ENCODE measurements at regions not wholly inside any gene's neighbourhood (a gene's known extent, or its start where the extent isn't known, plus 50 kb on each side); places are given as distances from the start of the nearest gene placed in this dataset.

- peak; percentile 60; the same call in 1 of the 2 replicates for TF ChIP-seq ZNF737 (CRISPR knock-in tag; IDR thresholded peaks at IDR 0.05; ENCODE audit: borderline replicate concordance)
- TF ChIP-seq, protein P1, sequence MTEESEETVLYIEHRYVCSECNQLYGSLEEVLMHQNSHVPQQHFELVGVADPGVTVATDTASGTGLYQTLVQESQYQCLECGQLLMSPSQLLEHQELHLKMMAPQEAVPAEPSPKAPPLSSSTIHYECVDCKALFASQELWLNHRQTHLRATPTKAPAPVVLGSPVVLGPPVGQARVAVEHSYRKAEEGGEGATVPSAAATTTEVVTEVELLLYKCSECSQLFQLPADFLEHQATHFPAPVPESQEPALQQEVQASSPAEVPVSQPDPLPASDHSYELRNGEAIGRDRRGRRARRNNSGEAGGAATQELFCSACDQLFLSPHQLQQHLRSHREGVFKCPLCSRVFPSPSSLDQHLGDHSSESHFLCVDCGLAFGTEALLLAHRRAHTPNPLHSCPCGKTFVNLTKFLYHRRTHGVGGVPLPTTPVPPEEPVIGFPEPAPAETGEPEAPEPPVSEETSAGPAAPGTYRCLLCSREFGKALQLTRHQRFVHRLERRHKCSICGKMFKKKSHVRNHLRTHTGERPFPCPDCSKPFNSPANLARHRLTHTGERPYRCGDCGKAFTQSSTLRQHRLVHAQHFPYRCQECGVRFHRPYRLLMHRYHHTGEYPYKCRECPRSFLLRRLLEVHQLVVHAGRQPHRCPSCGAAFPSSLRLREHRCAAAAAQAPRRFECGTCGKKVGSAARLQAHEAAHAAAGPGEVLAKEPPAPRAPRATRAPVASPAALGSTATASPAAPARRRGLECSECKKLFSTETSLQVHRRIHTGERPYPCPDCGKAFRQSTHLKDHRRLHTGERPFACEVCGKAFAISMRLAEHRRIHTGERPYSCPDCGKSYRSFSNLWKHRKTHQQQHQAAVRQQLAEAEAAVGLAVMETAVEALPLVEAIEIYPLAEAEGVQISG (CRISPR knock-in tag; IDR thresholded peaks at IDR 0.05) = peak; percentile 57; the same call in 1 of the 2 replicates
- TF ChIP-seq DPF2 (CRISPR knock-in tag; IDR thresholded peaks at IDR 0.05; ENCODE audit: borderline replicate concordance, low read depth) = peak; percentile 78; the same call in 1 of the 2 replicates
- TF ChIP-seq, protein P2, sequence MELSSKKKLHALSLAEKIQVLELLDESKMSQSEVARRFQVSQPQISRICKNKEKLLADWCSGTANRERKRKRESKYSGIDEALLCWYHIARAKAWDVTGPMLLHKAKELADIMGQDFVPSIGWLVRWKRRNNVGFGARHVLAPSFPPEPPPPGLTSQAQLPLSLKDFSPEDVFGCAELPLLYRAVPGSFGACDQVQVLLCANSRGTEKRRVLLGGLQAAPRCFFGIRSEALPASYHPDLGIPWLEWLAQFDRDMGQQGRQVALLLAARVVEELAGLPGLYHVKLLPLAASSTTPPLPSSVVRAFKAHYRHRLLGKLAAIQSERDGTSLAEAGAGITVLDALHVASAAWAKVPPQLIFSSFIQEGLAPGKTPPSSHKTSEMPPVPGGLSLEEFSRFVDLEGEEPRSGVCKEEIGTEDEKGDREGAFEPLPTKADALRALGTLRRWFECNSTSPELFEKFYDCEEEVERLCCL (CRISPR knock-in tag; IDR thresholded peaks at IDR 0.05; ENCODE audit: borderline replicate concordance) = no peak
- no peak for TF ChIP-seq TBP (CRISPR knock-in tag; IDR thresholded peaks at IDR 0.05)
- TF ChIP-seq PATZ1 (CRISPR knock-in tag; IDR thresholded peaks at IDR 0.05) = peak; percentile 74
- TF ChIP-seq, protein P3, sequence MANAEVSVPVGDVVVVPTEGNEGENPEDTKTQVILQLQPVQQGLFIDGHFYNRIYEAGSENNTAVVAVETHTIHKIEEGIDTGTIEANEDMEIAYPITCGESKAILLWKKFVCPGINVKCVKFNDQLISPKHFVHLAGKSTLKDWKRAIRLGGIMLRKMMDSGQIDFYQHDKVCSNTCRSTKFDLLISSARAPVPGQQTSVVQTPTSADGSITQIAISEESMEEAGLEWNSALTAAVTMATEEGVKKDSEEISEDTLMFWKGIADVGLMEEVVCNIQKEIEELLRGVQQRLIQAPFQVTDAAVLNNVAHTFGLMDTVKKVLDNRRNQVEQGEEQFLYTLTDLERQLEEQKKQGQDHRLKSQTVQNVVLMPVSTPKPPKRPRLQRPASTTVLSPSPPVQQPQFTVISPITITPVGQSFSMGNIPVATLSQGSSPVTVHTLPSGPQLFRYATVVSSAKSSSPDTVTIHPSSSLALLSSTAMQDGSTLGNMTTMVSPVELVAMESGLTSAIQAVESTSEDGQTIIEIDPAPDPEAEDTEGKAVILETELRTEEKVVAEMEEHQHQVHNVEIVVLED (CRISPR knock-in tag; IDR thresholded peaks at IDR 0.05; ENCODE audit: borderline replicate concordance) = peak; percentile 36; the same call in 1 of the 2 replicates
- TF ChIP-seq MEIS2 (CRISPR knock-in tag; IDR thresholded peaks at IDR 0.05) = 0 out of 2 replicates have a peak, but pooled peaks have one; percentile 26
- peak; percentile 48; the same call in 1 of the 2 replicates for TF ChIP-seq GABPB1 (CRISPR knock-in tag; IDR thresholded peaks at IDR 0.05)
- TF ChIP-seq ZNF773 (CRISPR knock-in tag; IDR thresholded peaks at IDR 0.05; ENCODE audit: borderline replicate concordance) = 0 out of 2 replicates have a peak, but pooled peaks have one; percentile 39
- TF ChIP-seq KLF12 (CRISPR knock-in tag; IDR thresholded peaks at IDR 0.05; ENCODE audit: borderline replicate concordance) = 0 out of 2 replicates have a peak, but pooled peaks have one; percentile 47
- TF ChIP-seq HOXA5 (CRISPR knock-in tag; IDR thresholded peaks at IDR 0.05) = peak; percentile 42; the same call in 1 of the 2 replicates
- peak; percentile 65; the same call in 1 of the 2 replicates for TF ChIP-seq TBX2 (CRISPR knock-in tag; IDR thresholded peaks at IDR 0.05; ENCODE audit: borderline replicate concordance)
- TF ChIP-seq HHEX (CRISPR knock-in tag; IDR thresholded peaks at IDR 0.05) = peak; percentile 78
- TF ChIP-seq ZNF281 (CRISPR knock-in tag; IDR thresholded peaks at IDR 0.05; ENCODE audit: borderline replicate concordance) = peak; percentile 12; the same call in 1 of the 2 replicates
Measured at GRCh38 chr6:43848671-43849391, 78.8 kb downstream of the VEGFA start (continued).
